GM12865 (cell line): ENCODE measurements at regions not wholly inside any gene's neighbourhood (a gene's known extent, or its start where the extent isn't known, plus 50 kb on each side); places are given as distances from the start of the nearest gene placed in this dataset.

Experiments used
- DNase-seq: peaks from one replicate; pipeline ENCODE4 v3.0.0; 2010; ENCODE audit warnings: low read depth
- H3K4me3 ChIP-seq: 2 replicates; pipeline ENCODE4 v1.5.1; 2011; ENCODE audit warnings: mild to moderate bottlenecking, low read depth, low read length, control low read depth
- CTCF ChIP-seq: IDR thresholded peaks from 2 replicates; pipeline ENCODE4 v1.5.1; 2011; ENCODE audit warnings: low read length, control low read depth, low read depth, inconsistent platforms; ENCODE audit not compliant: insufficient read depth; ENCODE audit errors: missing control alignments

- no peak for DNase-seq
- H3K4me3 ChIP-seq, result no peak overlapping the region
- TF ChIP-seq CTCF, result no peak
These were observed 169.6 kb downstream of the CRYBB2 start for GRCh38 chr22:25388866-25389540.

GRCh38 chr22:25389541-25389919 lies 170.1 kb downstream of the CRYBB2 start:
- no peak for TF ChIP-seq CTCF
- H3K4me3 ChIP-seq, result no peak overlapping the region
- no peak for DNase-seq

GRCh38 chr22:25390297-25391240 lies 171.1 kb downstream of the CRYBB2 start:
- no peak overlapping the region for H3K4me3 ChIP-seq
- DNase-seq, result no peak
- TF ChIP-seq CTCF, result no peak

- TF ChIP-seq CTCF, result no peak
- no peak overlapping the region for H3K4me3 ChIP-seq
- DNase-seq, result no peak
These were observed 171.9 kb upstream of the GRK3 start for GRCh38 chr22:25392584-25392983.

GRCh38 chr22:25393121-25393805 lies 171.2 kb upstream of the GRK3 start:
- no peak for DNase-seq
- no peak for TF ChIP-seq CTCF

GRCh38 chr22:25395468-25395867 lies 169.0 kb upstream of the GRK3 start:
- no peak for DNase-seq
- no peak for TF ChIP-seq CTCF
- no peak overlapping the region for H3K4me3 ChIP-seq

More at GRCh38 chr22:25393121-25393805, 171.2 kb upstream of the GRK3 start:
- H3K4me3 ChIP-seq, result no peak overlapping the region
